ENCODE measurements at regions not wholly inside any gene's neighbourhood (a gene's known extent, or its start where the extent isn't known, plus 50 kb on each side); places are given as distances from the start of the nearest gene placed in this dataset.

GRCh38 chr10:1942478-1942877, 205.2 kb upstream of the ADARB2 start:
- TF ChIP-seq POLR2A (IDR thresholded peaks at IDR 0.05), result no peak
- TF ChIP-seq CTCF (IDR thresholded peaks at IDR 0.05), result no peak
- TF ChIP-seq POLR2AphosphoS5 (IDR thresholded peaks at IDR 0.05), result no peak
